T-helper 2 cell treated with Interferon-gamma antibody and Interleukin-4, amounts not matched to agents 100 ng/mL and 5 ng/mL, for 36 hours (primary cell): ENCODE measurements at regions not wholly inside any gene's neighbourhood (a gene's known extent, or its start where the extent isn't known, plus 50 kb on each side); places are given as distances from the start of the nearest gene placed in this dataset.
"Not testable (repeated sequence)": the region's sequence is repeated elsewhere in the genome, so short reads cannot be mapped to it uniquely, and the experiment has no call there.

Experiments
- intact Hi-C: fragments of 100-400 bp; cut with micrococcal nuclease; formaldehyde crosslinking; loops from one replicate; pipeline ENCODE4 v1.15.1; 2023

DNA sequence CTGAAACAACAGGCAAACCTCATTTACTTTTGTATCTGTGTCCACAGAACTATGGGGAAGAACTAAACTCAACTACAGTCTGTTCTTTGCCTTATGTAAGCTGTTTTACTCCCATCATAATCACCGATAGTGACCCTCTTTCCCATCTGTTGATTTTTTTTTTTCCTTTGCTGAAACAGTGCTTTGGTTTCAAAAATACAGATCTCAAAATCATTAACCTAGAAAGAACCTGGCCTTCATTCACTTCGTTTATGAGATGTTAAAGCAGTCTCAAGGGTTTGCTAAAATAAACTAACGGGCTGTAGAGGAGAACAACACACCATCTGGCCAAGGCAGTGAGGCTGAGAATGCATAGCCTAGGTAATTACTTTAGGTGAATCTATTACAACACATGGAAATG is 706.6 kb upstream of the ZNF608 start:
- intact Hi-C loops: no loop called here

DNA sequence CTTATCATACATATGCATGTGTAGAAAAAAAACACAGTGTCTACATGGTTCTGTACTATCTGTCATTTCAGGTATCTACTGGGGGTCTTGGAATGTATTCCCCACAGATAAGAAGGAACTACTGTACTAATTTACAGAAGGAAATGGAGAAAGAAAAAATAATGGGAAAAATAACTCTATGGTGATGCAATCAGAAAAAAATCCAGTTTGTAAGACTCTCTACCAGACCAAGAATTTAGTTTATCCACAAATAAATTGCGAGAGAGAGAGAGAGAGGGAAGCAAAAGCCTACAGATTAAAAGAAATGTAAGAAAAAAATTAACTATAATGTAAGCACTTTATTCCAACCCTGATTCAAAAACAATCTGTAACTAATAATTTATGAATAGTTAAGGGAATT is 708.6 kb upstream of the ZNF608 start:
- intact Hi-C loops: no loop called here

DNA sequence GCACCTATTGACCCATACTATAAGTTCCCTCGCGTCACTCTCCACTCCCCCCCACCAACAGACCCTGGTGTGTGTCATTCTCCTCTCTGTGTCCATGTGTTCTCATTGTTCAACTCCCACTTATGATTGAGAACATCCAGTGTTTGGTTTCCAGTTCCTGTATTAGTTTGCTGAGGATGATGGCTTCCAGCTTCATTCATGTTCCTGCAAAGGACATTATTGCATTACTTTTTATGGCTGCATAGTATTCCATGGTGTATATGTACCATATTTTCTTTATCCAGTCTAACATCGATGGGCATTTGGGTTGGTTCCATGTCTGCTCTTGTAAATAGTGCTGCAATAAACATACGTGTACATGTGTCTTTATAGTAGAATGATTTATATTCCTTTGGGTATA is 709.6 kb upstream of the ZNF608 start:
- intact Hi-C loops: not testable (repeated sequence)

DNA sequence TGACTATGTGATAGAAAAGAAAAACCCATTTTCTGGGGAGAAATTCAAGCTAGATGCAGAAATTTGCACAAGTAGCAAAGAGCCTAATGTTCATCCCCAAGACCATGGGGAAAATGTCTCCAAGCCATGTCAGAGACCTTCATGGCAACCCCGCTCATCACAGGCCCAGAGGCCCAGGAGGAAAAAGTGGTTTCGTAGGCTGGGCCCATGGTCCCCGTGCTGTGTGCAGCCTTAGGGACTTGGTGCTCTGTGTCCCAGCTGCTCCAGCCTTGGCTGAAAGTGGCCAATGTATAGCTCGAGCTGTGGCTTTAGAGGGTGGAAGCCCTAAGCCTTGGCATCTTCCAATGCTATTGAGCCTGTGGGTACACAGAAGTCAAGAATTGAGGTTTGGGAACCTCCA is 711.2 kb upstream of the ZNF608 start:
- intact Hi-C loops: no loop called here

DNA sequence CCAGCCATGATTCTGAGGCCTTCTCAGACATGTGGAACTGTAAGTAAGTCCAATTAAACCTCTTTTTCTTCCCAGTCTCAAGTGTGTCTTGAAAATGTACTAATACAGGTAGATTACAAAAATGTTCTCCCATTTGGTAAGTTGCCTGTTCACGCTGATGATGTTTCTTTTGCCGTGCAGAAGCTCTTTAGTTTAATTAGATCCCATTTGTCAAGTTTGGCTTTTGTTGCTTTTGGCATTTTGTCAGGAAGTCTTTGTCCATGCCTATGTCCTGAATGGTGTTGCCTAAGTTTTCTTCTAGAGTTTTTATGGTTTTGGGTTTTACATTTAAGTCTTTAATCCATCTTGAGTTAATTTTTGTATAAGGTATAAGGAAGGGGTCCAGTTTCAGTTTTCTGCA is 712.5 kb upstream of the ZNF608 start:
- intact Hi-C loops: not testable (repeated sequence)

DNA sequence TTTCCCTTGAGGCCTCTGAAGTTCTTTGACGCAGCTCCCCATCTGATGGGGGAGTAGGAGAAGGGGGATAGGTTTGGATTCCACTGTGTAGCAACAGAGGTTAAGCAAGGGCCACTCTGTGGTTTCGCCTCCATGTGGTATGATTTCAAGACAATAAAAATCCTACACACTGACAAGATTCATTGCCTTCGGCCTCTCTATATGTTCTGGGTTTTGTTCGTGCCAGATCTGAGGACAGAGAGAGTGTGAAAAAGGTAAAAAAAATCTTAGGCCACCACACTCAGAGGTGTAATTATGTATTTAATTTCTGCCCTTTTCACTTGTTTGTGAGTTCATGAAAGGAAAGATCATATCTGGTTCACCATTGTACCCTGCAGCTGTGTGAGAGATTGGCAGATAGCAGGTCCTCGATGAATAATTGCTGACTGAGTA is 715.2 kb upstream of the ZNF608 start:
- intact Hi-C loops: no loop called here

DNA sequence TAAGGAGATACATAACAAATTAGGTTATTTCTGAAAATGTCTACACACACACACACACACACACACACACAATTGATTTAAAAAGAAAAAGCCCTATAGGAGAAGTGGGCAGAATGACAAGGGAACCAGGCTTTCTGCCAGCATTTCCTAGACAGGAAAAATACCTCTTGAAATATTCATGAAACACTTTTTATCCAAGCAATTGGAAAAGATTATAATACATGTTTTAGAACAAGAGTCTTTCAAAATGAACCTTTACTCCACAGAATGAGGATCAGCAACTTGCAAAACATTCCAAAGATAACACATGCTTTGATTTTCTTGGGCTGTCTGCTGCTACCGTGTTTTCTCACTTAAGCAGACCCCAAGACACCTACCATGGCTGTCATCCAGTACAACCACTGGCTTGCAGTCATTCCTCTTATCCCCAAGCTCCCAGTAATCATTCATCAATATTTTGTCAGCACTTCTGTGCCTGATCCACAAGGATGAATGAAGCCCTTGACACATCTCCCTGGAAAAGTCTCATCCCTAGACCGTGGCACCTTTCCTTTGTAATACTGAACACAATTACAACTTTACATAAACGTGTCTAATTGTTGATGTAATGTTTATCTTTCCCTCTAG is 717.1 kb upstream of the ZNF608 start:
- intact Hi-C loops: no loop called here

DNA sequence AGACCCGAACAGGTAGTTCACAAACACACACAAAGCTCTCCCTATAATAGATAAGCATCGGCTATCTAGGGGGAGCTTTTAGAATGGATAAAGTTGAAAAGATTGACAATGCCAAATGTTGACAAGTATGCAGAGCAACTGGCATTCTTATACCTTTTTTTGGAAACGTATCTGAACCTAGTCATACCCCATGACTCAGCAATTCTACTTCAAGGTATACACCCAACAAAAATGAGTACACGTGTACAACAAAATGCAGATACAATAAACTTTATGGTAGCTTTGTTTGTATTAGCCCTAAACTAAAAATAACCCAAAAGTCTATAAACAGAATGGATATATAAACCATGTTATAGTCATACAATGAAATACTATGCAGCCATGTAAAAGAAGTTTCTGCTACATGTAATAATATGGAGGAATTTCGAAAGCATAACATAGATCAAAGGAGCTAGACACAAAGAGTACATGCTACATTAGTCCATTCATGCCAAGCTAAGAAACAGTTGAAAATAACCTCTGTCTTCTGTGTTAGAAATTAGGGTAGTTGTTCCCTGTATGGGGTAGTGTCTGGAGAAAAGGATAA is 718.5 kb upstream of the ZNF608 start:
- intact Hi-C loops: no loop called here

DNA sequence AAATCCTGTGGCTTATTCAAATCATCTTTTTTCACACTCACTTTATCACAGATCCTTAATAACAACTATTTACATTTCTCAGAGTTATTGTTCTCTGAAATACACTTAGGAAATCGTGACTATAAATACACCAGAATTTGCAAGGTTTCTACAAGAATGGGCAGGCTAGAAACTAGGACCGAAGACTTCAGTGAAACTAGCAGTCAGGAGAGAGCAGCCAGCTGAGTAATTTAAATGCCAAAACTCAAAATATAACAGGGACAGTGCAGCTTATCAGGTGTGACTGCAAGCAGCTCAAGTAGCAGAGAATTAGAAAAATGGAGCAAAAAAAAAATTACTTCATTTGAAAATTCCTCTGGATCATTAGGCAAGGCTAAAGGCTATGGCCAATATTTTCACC is 719.3 kb upstream of the ZNF608 start:
- intact Hi-C loops: no loop called here

DNA sequence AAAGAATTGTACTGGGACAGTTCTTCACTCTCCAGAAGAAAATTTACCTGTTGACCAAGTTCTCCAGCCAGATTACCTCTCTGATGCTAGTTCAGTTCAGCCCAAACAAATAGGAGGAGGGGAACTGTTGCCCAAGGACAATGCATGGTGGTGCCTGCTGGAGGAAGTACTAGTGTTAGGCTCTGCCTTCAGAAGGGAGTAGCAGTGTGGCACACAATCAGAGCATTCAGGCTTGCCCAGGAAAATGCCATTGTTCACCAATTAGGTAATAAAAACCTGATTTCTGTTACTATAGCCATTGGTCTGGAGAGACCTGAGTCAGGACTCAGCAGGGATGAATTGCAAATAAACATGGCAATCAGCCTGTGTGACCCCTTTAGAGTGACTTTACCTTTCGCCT is 720.8 kb upstream of the ZNF608 start:
- intact Hi-C loops: no loop called here

DNA sequence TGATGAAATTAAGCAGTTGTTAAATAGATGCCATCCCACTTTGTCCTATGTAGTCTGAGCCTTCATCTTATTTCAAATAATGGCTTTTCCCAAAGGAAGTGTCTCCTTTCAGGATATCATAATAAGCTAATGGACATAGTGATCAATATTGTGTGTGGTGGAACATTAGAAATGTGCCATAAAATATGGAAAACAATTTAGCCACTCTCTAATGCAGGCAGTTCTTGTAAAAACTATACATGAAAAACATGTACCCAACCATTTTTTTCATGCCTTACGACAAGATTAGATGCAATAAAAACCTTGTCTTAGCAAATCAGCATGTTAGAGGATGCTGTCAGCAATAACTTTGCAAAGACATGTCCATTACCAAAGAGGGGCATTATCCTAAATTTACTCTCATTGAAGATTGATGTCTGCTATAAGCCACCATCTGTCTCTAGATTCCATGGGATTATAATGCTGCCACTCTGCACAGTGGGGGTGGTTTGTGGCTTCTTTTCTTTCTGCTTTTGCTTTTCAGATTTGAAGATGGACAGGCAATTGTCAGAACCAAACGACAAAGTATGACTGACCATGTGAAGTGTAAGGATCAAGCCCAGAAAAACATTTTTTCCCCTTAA is 724.0 kb upstream of the ZNF608 start:
- intact Hi-C loops: no loop called here

DNA sequence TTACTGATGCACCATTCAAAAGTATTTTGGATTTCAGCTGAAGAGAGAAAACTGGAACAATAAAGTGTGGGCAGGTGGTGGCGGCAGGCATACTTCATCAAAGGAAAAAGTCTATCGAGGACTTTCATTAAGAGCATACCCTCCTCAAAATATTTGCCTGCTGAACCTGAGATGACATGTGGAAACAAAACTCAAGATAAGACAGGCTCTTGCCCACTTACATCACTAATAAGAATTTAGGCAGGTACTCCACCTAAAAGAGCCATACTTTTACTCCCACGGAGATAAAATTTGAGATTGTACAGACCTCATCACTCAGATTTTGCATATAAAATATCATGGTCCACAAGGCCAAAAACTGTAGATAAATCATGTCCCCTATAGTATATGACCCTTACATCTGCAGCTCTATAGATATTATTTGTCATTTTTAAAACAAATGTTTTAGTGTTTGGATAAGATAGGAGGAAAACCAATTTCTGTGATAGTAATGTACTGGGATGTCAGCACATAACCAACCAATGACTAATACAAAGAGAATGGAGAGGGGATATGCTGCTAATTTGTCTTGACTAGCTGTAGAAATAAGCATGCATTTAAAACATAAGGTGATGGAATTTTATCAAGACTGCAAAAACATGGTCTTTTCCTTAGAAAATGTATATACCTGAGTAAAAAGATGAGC is 730.6 kb upstream of the ZNF608 start:
- intact Hi-C loops: no loop called here

DNA sequence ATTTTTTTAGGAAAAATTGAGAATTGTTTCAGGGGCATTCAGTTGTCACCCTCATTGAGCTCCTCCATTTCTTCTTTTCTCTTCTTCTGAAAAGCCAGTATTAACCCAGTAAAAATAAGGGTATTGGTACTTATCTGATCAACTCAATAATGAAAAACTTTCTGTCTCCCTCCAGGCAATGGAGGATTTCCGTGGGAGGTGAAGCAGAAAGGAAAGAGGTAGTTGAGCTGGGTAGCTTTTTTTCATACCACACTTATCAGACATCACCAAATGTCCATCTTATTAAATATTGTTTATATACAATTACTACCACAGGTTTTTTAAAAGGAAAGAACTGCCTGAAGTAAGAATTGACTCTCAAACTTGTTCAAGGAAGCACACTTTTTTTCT is 731.1 kb upstream of the ZNF608 start:
- intact Hi-C loops: no loop called here

DNA sequence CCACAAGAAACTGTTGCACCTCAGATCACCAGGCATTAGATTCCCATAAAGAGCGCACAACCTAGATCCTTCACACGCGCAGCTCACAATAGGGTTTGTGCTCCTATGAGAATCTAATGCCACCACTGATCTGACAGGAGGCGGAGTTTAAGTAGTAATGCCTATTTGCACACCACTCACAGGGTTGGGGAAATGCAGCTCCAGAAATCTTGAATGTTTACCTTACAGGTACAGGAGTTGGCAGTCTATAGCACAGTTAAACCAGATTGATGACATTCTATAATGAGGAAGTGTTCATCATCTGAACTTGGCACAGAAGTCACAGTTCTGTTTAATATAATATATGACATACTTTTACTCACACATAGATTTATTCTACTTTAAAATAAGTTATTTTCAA is 732.2 kb upstream of the ZNF608 start:
- intact Hi-C loops: no loop called here

DNA sequence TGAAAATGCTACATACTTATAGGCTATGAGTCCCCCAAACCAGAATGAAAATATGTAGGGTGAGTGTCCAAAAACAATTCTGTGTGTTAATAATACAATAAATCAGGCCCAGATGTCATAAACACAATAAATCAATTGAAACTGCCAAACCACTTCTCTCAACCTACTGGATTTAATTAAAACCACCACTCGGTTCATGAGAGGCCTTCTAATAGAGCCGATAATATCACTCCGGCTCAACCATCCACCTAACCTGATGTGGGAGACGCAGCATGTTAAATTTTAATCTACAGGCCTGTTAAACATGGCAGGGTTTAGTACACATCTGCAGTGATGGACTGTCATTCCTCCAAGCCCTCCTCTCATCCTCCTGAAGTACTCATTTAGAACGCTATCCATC is 734.5 kb upstream of the ZNF608 start:
- intact Hi-C loops: no loop called here

DNA sequence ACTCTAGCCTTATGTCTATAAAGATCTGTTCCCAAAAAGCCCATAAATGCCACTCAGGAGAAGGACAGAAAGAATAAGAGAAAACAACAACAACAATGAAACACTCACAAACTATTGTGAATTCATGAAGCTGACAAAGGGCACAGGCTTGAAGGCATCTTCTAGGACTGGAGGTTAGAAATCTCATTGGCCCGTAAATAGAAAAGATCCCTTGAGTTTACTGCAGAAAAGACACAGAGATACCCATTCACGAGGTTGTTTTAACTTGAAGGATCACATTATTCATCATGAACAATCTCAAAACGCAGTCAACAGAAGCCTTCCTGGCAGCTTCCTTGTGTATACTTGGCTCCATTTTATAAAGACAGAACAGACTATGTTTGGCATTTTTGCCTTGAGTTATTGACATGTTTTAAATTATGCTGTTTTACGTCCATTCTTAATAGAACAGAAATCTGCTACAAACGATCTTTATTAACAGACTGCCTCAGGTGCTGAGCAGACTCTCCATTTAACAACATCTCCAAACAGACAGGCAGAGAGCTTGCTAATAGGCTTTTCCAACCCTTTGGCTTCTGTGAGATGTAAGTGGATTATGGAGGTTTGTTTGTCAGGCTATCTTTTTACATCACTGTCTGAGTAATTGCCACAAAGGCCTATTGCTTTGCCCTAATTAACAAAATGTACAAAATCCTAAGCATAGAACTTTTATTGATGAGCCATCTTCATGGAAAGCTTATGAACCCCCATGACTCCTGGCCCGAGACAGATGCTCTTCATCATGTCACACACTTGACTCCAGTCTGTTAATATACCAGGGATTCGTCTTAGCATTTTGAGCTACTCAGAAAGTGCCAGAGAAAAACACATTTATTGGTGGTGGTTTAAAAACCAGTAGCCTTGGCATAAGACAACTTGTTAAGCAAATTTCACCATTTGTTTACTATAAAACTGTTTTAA is 735.3 kb upstream of the ZNF608 start:
- intact Hi-C loops: no loop called here

DNA sequence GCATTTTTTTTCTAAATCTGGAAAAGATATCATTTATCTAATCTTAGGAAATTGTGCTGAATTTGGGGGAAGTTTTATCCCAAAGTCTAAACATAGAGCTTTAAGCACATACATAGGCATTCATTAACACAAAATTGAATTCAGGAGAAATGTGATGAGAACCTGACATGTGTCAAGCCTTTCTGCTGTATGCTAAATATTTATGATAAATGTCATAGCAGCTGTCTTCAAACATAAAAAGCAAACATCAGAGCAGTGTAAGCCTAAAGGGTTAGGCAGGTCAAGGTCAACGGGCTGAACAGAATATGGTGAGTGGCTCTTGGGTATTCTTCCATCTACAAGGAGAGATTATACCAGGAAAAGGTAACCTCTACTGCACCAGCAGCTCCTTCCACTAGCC is 737.2 kb upstream of the ZNF608 start:
- intact Hi-C loops: no loop called here

DNA sequence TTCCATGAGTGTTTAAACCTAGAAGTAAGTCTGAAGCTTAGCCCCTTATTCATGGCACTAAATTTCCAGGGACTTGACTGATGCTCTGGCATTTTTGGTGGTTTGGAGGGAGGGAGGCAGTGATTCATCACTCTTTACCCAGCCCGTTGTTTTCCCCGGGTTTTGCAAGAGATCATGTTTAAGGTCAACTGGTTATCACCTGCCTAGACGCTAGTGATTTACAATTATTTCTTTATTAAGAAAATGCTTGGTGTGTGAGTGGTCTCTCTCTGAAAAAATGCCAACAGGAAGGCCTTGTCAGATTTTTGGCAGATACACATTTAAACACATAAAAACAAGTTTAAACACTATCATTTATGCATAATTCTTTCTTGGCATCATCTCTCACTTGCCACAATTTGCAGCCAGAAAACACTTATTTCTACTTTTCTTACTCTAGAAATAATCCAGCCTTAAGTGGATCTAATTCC is 737.9 kb upstream of the ZNF608 start:
- intact Hi-C loops: no loop called here

DNA sequence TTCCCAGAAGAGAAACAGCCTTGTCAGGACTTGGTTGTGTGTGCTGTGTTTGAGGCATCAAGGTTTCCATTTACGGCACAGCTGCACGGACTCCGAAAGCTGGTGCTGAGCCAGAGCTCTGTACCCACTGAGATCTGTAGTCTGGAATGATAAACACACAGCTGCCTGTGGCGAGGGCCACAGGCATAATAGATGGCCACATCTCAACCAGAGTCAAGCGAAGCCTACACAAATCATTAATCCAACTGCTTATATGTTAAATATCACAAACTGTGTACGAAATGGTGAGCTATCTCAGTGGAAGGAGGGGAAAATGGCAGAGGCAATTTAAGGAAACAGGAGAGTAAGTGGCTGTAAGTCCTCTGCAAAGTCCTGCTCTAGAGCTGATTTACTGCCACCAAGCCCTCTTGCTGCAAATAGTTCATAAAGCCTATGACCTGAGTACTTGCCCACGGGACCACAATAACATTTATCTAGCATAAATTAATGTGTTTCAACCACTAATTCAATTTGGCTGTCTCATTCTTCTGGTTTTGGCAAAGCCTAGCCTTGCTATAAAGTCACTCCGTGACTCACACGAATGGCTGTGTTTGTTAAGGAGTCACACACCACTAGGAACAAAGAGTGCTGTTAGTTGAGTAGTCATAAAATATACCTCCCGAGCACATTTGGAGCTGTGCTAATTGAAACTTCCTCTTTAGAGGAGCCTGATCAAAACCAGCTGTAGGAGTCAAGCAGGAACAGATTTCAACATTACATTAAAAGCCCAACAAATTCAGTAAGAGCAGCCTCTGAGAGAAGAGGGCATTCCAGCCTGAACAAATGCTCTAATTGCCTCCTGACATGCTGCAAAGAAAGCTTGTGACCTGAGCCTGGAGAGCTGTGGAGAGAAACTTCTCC is 738.6 kb upstream of the ZNF608 start:
- intact Hi-C loops: no loop called here

DNA sequence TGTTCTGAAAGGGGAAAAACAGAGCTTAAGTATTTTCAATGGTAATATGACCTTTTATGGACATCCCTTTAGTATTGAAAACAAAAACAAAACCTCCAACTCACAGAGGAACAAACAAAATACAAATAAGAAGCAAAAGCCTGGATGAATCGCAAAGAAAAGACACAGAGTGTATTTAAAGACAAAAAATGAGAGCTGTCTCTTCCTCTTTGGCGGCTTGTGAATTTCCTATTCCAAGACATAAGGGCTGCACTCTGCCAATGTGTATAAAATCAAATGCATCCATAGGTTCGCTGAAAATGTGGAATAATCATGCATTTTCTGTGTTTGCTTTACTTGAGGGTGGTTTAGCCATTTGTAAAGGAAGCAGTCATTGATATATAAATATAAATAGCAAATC is 739.3 kb upstream of the ZNF608 start:
- intact Hi-C loops: no loop called here
